HepG2 (cell line): ENCODE measurements at regions not wholly inside any gene's neighbourhood (a gene's known extent, or its start where the extent isn't known, plus 50 kb on each side); places are given as distances from the start of the nearest gene placed in this dataset.
A peak's percentile ranks its signal among the peaks of the same experiment; 100 is the strongest.

ENCODE experiments used
- HOXA5 ChIP-seq: sonication (generic); formaldehyde crosslinking; IDR thresholded peaks from 2 replicates; pipeline ENCODE4 v1.4.0; 2020; ENCODE audit warnings: missing genetic modification reagents
- KLF11 ChIP-seq: IDR thresholded peaks from 2 replicates; pipeline ENCODE4 v1.6.1; 2016; ENCODE audit warnings: missing compliant biosample characterization
- NKX3-1 ChIP-seq: sonication (generic); formaldehyde crosslinking; IDR thresholded peaks from 2 replicates; pipeline ENCODE4 v1.5.0; 2020; ENCODE audit warnings: missing genetic modification reagents
- PRPF4 ChIP-seq: fragments of 200-400 bp; formaldehyde crosslinking; IDR thresholded peaks from 2 replicates; pipeline ENCODE4 v1.6.1; 2016; ENCODE audit warnings: low read length, low read depth; ENCODE audit not compliant: poor library complexity, severe bottlenecking
- RARA ChIP-seq: IDR thresholded peaks from 2 replicates; pipeline ENCODE4 v1.6.1; 2016; ENCODE audit warnings: missing genetic modification reagents, missing compliant biosample characterization
- RBM22 ChIP-seq: fragments of 200-400 bp; formaldehyde crosslinking; optimal IDR thresholded peaks from 2 replicates; pipeline ENCODE3; 2017; ENCODE audit warnings: mild to moderate bottlenecking, low read length, moderate library complexity
- REXO4 ChIP-seq: sonication (generic); formaldehyde crosslinking; IDR thresholded peaks from 2 replicates; pipeline ENCODE4 v1.8.0; 2022; ENCODE audit warnings: missing genetic modification reagents, mild to moderate bottlenecking, borderline replicate concordance
- SALL1 ChIP-seq: sonication (generic); formaldehyde crosslinking; IDR thresholded peaks from 2 replicates; pipeline ENCODE4 v1.8.0; 2022; ENCODE audit warnings: mild to moderate bottlenecking, missing genetic modification reagents
- SP4 ChIP-seq: sonication (generic); formaldehyde crosslinking; IDR thresholded peaks from 2 replicates; pipeline ENCODE4 v1.8.1; 2023; ENCODE audit warnings: mild to moderate bottlenecking, missing genetic modification reagents
- ZBTB3 ChIP-seq: sonication (generic); formaldehyde crosslinking; IDR thresholded peaks from 2 replicates; pipeline ENCODE4 v1.4.0; 2020; ENCODE audit warnings: low read depth, mild to moderate bottlenecking, moderate library complexity, missing genetic modification reagents, borderline replicate concordance
- ZBTB7A ChIP-seq: sonication (generic); formaldehyde crosslinking; IDR thresholded peaks from 2 replicates; pipeline ENCODE4 v1.8.0; 2022; ENCODE audit warnings: mild to moderate bottlenecking, missing genetic modification reagents
- ZKSCAN8 ChIP-seq: IDR thresholded peaks from 2 replicates; pipeline ENCODE4 v1.6.1; 2016; ENCODE audit warnings: borderline replicate concordance, missing genetic modification reagents, missing compliant biosample characterization
- ZNF234 ChIP-seq: sonication (generic); formaldehyde crosslinking; conservative IDR thresholded peaks from 2 replicates; pipeline ENCODE4 v1.5.1; 2020; ENCODE audit warnings: mild to moderate bottlenecking, missing genetic modification reagents
- ZNF367 ChIP-seq: sonication (generic); formaldehyde crosslinking; IDR thresholded peaks from 2 replicates; pipeline ENCODE4 v1.4.0; 2020; ENCODE audit warnings: missing genetic modification reagents, borderline replicate concordance
- ZNF501 ChIP-seq: sonication (generic); formaldehyde crosslinking; IDR thresholded peaks from 2 replicates; pipeline ENCODE4 v1.5.1; 2020; ENCODE audit warnings: mild to moderate bottlenecking, moderate library complexity, missing genetic modification reagents
- ZNF557 ChIP-seq: sonication (generic); formaldehyde crosslinking; IDR thresholded peaks from 2 replicates; pipeline ENCODE4 v1.4.0; 2020; ENCODE audit warnings: missing genetic modification reagents
- ZNF7 ChIP-seq: IDR thresholded peaks from 2 replicates; pipeline ENCODE4 v1.6.1; 2016; ENCODE audit warnings: missing biosample characterization, missing genetic modification reagents
- TF ChIP-seq, protein P1 (sequence below): sonication (generic); formaldehyde crosslinking; IDR thresholded peaks from 2 replicates; pipeline ENCODE4 v1.9.0; 2021; ENCODE audit warnings: missing genetic modification reagents, mild to moderate bottlenecking, borderline replicate concordance
- TF ChIP-seq, protein P2 (sequence below): sonication (generic); formaldehyde crosslinking; IDR thresholded peaks from 2 replicates; pipeline ENCODE4 v1.8.1; 2023; ENCODE audit warnings: missing genetic modification reagents, inconsistent platforms, borderline replicate concordance
- TF ChIP-seq, protein P3 (sequence below): sonication (generic); formaldehyde crosslinking; IDR thresholded peaks from 2 replicates; pipeline ENCODE4 v1.4.0; 2020; ENCODE audit warnings: missing genetic modification reagents

DNA sequence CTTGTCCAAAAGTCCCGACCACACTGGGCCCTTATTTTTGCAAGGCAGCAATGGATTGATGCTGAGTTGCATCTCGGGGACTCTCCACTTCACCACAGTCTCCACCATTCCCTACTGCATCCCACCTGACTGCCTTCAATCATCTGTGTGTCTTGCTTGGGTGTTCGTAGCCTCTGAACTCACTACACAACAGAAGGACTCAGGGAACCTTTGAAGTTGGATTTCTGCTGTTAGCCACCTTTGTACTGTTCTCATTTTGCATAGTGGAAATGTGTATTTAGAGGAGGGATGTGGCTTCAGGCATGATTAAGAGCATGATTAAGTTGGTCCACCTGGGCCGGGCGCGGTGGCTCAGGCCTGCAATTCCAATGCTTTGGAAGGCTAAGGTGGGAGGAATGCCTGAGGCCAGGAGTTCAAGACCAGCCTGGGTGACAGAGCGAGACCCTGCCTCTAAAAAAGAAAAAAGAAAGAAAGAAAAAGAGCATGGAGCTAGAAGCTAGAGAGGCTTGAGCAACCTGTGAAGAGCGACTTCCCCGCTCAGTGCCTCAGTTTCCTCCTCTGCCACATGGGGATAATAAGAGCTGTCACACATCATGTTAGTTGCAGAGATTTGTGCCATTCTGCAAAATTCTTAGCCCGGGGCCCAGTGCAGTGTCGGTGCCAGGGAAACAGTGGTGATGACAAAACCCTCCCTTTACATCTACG, 121.3 kb upstream of the PTPN1 start (continued):
- TF ChIP-seq, protein P1, sequence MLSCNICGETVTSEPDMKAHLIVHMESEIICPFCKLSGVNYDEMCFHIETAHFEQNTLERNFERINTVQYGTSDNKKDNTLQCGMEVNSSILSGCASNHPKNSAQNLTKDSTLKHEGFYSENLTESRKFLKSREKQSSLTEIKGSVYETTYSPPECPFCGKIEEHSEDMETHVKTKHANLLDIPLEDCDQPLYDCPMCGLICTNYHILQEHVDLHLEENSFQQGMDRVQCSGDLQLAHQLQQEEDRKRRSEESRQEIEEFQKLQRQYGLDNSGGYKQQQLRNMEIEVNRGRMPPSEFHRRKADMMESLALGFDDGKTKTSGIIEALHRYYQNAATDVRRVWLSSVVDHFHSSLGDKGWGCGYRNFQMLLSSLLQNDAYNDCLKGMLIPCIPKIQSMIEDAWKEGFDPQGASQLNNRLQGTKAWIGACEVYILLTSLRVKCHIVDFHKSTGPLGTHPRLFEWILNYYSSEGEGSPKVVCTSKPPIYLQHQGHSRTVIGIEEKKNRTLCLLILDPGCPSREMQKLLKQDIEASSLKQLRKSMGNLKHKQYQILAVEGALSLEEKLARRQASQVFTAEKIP (CRISPR knock-in tag): no peak
- TF ChIP-seq RBM22 (no peak), ZNF234 (CRISPR knock-in tag) (no peak), ZBTB3 (CRISPR knock-in tag) (0 out of 2 replicates have a peak, but pooled peaks have one; percentile 54), ZNF557 (CRISPR knock-in tag) (0 out of 2 replicates have a peak, but pooled peaks have one; percentile 61), HOXA5 (CRISPR knock-in tag) (0 out of 2 replicates have a peak, but pooled peaks have one; percentile 41), ZNF367 (CRISPR knock-in tag) (no peak), ZBTB7A (CRISPR knock-in tag) (peak; percentile 91; the same call in 1 of the 2 replicates), ZKSCAN8 (CRISPR knock-in tag) (peak; percentile 93), REXO4 (CRISPR knock-in tag) (no peak), NKX3-1 (CRISPR knock-in tag) (peak; percentile 72), KLF11 (0 out of 2 replicates have a peak, but pooled peaks have one; percentile 28), PRPF4 (no peak), SALL1 (CRISPR knock-in tag) (peak; percentile 94), ZNF501 (CRISPR knock-in tag) (peak; percentile 78), ZNF7 (CRISPR knock-in tag) (no peak; the same call in 1 of the 2 replicates), RARA (CRISPR knock-in tag) (peak; percentile 92), SP4 (CRISPR knock-in tag) (peak; percentile 69; the same call in 1 of the 2 replicates)
- TF ChIP-seq, protein P2, sequence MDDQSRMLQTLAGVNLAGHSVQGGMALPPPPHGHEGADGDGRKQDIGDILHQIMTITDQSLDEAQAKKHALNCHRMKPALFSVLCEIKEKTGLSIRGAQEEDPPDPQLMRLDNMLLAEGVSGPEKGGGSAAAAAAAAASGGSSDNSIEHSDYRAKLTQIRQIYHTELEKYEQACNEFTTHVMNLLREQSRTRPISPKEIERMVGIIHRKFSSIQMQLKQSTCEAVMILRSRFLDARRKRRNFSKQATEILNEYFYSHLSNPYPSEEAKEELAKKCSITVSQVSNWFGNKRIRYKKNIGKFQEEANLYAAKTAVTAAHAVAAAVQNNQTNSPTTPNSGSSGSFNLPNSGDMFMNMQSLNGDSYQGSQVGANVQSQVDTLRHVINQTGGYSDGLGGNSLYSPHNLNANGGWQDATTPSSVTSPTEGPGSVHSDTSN (CRISPR knock-in tag): no peak
- TF ChIP-seq, protein P3, sequence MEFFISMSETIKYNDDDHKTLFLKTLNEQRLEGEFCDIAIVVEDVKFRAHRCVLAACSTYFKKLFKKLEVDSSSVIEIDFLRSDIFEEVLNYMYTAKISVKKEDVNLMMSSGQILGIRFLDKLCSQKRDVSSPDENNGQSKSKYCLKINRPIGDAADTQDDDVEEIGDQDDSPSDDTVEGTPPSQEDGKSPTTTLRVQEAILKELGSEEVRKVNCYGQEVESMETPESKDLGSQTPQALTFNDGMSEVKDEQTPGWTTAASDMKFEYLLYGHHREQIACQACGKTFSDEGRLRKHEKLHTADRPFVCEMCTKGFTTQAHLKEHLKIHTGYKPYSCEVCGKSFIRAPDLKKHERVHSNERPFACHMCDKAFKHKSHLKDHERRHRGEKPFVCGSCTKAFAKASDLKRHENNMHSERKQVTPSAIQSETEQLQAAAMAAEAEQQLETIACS (CRISPR knock-in tag): no peak
